ENCODE measurements at regions not wholly inside any gene's neighbourhood (a gene's known extent, or its start where the extent isn't known, plus 50 kb on each side); places are given as distances from the start of the nearest gene placed in this dataset.

GRCh38 chr12:4002601-4003000 is 129.4 kb upstream of the PARP11 start:
- Histone ChIP-seq H3K9me3 (ENCODE audit: control insufficient read depth, insufficient read depth, low read length) (no peaks in the 10 kb centered on the region), H3K4me1 (ENCODE audit: control insufficient read depth, low read length) (no peaks in the 10 kb centered on the region), H3K4me2 (ENCODE audit: low read length) (no peak overlapping the region), H4K20me1 (ENCODE audit: control insufficient read depth, insufficient read depth, low read depth, low read length) (no peaks in the 10 kb centered on the region), H3F3A (ENCODE audit: control insufficient read depth, insufficient read depth) (no peaks in the 10 kb centered on the region), H3K27ac (ENCODE audit: low read depth, low read length) (no peak overlapping the region), H3K36me3 (ENCODE audit: control insufficient read depth, low read length) (no peaks in the 10 kb centered on the region), H3K79me2 (ENCODE audit: control insufficient read depth, low read length) (no peaks in the 10 kb centered on the region), H3K4me3 (ENCODE audit: low read length) (no peak overlapping the region), H3K9me2 (replicated peaks; ENCODE audit: control insufficient read depth, low read length) (no peaks in the 10 kb centered on the region), H3K27me3 (ENCODE audit: control insufficient read depth, low read length) (no peaks in the 10 kb centered on the region; the same call in 1 of the 2 replicates)
- TF ChIP-seq CTCF (IDR thresholded peaks at IDR 0.05; ENCODE audit: low read depth, low read length, poor library complexity, severe bottlenecking): no peak
- TF ChIP-seq EZH2phosphoT487 (IDR thresholded peaks at IDR 0.05; ENCODE audit: borderline replicate concordance, low read length): no peak

GRCh38 chr12:4001841-4002240 is 128.6 kb upstream of the PARP11 start:
- Histone ChIP-seq H3K4me1 (ENCODE audit: control insufficient read depth, low read length) (no peaks in the 10 kb centered on the region), H3K9me2 (replicated peaks; ENCODE audit: control insufficient read depth, low read length) (no peaks in the 10 kb centered on the region), H3K27me3 (ENCODE audit: control insufficient read depth, low read length) (no peaks in the 10 kb centered on the region; the same call in 1 of the 2 replicates), H3K4me3 (ENCODE audit: low read length) (no peak overlapping the region), H3F3A (ENCODE audit: control insufficient read depth, insufficient read depth) (no peaks in the 10 kb centered on the region), H4K20me1 (ENCODE audit: control insufficient read depth, insufficient read depth, low read depth, low read length) (no peaks in the 10 kb centered on the region), H3K79me2 (ENCODE audit: control insufficient read depth, low read length) (no peaks in the 10 kb centered on the region), H3K36me3 (ENCODE audit: control insufficient read depth, low read length) (no peaks in the 10 kb centered on the region), H3K27ac (ENCODE audit: low read depth, low read length) (no peak overlapping the region), H3K4me2 (ENCODE audit: low read length) (no peak overlapping the region), H3K9me3 (ENCODE audit: control insufficient read depth, insufficient read depth, low read length) (no peaks in the 10 kb centered on the region)
- TF ChIP-seq EZH2phosphoT487 (IDR thresholded peaks at IDR 0.05; ENCODE audit: borderline replicate concordance, low read length): no peak
- TF ChIP-seq CTCF (IDR thresholded peaks at IDR 0.05; ENCODE audit: low read depth, low read length, poor library complexity, severe bottlenecking): no peak

GRCh38 chr12:4001031-4001430 is 127.8 kb upstream of the PARP11 start:
- Histone ChIP-seq H3K79me2 (ENCODE audit: control insufficient read depth, low read length) (no peaks in the 10 kb centered on the region), H3K9me3 (ENCODE audit: control insufficient read depth, insufficient read depth, low read length) (no peaks in the 10 kb centered on the region), H3K4me2 (ENCODE audit: low read length) (no peak overlapping the region), H3K4me3 (ENCODE audit: low read length) (no peak overlapping the region), H3K4me1 (ENCODE audit: control insufficient read depth, low read length) (no peaks in the 10 kb centered on the region), H3F3A (ENCODE audit: control insufficient read depth, insufficient read depth) (no peaks in the 10 kb centered on the region), H3K36me3 (ENCODE audit: control insufficient read depth, low read length) (no peaks in the 10 kb centered on the region), H3K27me3 (ENCODE audit: control insufficient read depth, low read length) (no peaks in the 10 kb centered on the region; the same call in 1 of the 2 replicates), H3K27ac (ENCODE audit: low read depth, low read length) (no peak overlapping the region), H4K20me1 (ENCODE audit: control insufficient read depth, insufficient read depth, low read depth, low read length) (no peaks in the 10 kb centered on the region), H3K9me2 (replicated peaks; ENCODE audit: control insufficient read depth, low read length) (no peaks in the 10 kb centered on the region)
- TF ChIP-seq EZH2phosphoT487 (IDR thresholded peaks at IDR 0.05; ENCODE audit: borderline replicate concordance, low read length) (no peak), CTCF (IDR thresholded peaks at IDR 0.05; ENCODE audit: low read depth, low read length, poor library complexity, severe bottlenecking) (no peak)

All from DOHH2 (cell line).